SKM-1 (cell line): ENCODE measurements at regions not wholly inside any gene's neighbourhood (a gene's known extent, or its start where the extent isn't known, plus 50 kb on each side); places are given as distances from the start of the nearest gene placed in this dataset.
"Not testable (repeated sequence)": the region's sequence is repeated elsewhere in the genome, so short reads cannot be mapped to it uniquely, and the experiment has no call there.

ENCODE experiments used
- DNase-seq: peaks from one replicate; lab custom pipeline; 2025; ENCODE audit not compliant: unreplicated experiment; lab: John Stamatoyannopoulos, UW

DNA sequence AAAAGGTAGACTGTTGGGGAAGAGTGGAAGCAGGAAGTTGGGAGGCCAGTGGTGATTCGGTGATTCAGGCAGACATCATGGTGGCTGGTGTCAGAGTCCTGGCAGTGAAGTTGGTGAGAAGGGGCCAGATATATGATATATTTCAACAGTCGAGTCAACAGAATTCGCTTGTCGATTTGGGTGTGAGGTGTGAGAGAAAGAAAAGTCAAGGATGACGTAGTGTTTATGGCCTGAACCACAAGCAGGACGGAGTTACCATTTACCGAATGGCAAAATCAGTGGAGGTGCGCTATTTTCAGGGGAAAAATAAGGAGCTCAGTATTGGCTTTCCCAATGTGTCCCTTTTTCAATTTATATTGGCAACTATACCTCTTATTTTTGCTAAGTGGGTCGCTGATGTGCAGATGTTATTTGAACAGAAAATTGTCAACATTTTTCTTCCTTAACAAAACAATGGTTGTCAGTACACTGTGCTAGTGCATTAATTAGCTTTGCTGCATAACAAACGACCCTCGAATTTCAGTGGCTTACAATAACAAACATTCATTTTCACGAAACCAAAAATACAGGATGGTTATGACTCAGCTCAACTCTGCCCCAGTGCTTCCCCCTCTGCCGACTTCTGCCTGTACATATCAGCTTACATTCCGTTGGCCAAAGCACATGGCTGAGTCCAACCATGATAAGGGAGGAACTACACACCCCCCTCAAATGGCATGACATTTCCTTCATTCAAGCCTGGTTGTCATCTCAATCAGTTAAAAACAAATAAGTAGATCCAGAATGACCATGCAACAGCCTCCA is 255.0 kb upstream of the ZFP64 start:
- no peak for DNase-seq

DNA sequence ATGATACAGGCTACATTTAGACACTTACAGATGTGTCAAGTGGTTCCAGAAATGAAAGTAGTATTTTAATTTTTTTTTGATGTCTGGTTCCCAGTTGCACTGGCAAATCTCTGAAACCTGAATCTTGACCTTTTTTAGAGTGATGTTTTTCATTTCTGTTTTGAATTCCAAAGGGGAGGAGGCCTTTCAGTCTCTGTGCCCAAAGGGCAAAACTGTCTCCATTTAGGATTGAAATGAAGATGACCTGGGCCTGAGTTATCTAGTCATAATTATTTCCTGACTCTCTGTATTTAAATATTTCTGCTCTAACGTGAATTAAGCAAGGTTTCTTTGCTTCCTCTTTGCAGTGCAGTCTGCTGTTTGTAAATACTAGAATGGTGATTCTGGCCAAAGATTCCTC is 252.9 kb upstream of the ZFP64 start:
- no peak for DNase-seq

DNA sequence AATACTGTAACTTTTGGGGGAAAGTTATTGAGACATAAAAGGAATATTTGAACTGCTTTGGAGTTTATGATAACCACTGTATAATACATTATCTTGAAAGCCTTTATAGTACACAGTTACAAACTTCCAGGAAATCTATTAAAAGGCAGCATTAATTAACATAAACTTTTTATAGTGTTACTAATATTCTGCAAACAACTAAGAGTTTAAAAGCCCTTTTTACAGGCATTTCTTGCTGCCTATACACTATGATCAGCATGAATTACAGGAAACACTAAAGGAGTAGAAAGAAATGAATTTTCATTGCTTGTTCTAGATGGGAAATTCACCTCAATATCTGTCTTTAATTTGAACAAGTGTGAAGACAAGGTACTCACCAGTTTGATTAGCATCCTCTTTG is 252.3 kb upstream of the ZFP64 start:
- no peak for DNase-seq

DNA sequence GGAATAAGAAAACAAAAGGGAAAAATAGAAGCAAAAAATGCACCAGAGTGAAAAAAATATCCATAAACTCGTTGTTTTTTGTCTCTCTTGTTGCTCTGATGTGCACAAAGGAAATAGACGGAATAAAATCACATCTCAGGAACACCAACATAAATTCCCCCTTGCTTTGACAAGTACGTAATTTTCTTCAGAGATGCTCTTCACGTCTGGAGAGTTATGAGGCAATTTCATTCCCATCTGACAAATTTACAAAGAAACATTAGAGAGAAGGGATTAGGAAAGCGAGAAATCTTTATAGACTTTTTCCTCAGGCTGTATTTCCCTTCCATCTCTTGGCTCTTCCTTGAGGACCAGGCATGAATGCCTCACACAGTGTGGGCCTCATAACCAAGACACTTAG is 250.1 kb upstream of the ZFP64 start:
- DNase-seq, result no peak

DNA sequence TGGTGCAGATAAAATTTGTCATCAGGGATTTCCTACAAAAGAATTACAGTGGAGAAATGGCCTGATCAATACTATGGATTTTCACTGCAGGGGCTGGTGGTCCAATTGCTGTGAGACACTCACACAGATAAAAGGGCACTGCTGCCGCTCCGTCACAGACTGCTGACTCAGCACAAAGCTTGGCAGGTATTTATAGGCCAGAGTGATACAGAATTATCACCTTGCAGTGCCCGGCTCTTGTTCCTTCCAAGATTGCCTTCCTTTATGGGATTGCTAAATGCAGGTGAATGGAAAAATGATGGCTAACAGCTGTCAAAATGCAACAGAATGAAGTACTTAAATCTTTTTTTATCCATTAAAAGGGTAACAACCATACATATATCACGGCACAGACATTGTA is 247.8 kb upstream of the ZFP64 start:
- no peak for DNase-seq

DNA sequence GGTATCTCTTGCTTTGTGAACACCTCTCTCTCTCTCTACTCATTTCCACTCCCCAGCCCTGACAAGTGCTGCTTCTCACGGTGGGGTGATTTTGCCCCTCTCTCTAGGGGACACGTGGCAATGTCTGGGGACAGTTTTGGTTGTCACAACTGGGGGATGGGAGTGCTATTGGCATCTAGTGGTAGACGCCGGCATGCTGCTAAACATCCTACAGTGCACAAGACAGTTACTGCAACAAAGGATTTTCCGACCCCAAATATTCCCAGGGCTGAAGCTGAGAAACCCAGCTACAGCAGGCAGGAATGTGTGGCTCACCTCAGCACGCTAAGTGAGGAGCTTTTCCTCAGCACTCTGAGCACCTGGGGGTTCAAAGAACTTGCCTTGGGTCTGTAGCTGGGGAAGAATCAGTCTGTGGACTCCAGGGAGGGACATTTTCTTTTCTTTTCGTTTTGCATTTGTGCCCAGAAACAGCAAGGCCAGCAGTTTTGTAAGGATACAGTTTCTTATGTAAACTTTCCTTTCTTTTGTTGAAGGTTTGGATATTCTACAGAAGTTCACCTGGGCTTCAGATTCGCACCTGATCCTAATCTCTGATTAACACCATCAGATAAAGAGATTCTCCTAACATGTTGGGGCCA is 246.9 kb upstream of the ZFP64 start:
- no peak for DNase-seq

DNA sequence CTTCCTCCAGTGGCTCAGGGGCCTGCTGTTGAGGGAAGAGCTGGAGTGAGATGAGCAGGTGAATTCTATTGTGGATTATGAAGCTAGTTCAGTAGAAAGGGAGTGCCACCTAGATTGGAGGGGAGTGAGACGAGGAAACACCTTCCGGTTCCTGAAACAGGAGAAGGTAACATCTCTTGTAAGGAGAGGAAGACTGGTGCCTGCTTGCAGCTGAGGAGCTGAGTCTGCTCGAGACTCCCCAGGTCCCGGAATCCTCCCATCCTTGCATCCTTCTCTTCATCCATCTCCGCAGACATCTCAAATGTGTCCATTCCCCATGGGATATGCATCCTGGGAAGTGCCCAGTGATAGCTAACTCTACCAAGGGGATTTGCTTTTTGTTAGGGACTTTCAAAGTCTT is 242.9 kb upstream of the ZFP64 start:
- no peak for DNase-seq

DNA sequence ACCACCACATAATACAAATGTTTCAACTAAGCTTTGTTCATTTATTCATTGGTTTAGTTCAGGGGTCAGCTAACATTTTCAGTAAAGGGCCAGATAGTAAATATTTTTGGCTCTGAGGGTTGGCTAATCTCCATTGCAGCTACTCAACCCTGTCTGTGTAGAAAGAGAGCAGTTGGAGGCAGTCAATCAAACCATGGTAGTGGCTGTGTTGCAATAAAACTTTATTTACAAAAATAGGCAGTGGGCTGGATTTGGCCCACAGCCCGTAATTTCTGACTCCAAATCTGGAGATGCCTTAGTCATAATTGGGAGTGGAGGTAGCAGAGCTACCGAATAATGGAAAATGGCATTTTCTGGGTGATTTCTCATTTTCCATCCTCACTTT is 242.5 kb upstream of the ZFP64 start:
- DNase-seq, result no peak

DNA sequence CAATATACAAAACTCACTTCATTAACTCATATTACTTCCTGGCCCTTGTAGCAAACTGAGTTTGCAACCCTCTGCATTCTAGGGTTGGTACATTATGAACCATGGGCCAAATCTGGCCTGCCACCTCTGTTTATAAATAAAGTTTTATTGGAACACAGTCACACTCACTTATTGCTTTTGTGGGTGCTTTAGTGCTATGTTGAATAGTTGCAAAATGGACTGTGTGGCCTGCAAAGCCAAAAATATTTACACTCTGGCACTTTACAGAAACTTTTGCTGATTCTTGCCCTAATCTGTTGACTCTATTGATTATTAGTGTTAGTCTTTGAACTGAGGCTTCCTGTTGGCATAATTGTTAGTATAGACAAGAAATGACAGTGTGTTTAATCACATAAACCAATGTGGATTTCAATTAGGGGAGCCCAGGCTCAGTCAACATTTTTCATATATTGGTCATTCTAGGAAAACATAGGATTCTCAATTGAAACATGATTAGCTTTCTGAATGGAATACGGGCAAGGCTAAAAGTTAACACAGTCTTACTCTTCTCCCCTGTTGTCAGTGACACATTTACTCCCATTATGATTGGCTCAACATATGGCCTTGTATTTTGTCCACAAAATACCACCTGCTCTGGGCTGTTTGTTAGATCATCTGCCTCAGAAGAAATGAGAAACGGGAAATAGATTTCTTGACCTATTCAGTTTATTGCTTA is 241.9 kb upstream of the ZFP64 start:
- DNase-seq, result no peak

DNA sequence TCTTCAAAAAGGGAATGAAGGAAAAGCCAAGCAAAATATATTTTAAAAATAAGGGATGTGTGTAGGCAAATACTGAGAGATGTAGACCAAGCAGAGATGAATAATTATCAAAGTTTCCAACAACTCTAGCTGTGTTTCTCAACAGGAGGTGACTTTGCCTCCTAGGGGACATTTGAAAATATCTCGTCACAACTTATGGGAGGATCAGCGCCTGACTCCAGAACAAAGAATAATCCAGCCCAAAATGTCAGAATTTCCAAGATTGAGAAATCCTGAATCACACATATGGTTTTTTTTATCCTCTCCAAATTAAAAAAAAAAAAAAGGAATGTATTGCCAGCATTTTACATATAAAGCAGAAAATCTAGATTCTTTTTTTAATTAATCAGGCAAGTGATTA is 241.2 kb upstream of the ZFP64 start:
- DNase-seq, result no peak

DNA sequence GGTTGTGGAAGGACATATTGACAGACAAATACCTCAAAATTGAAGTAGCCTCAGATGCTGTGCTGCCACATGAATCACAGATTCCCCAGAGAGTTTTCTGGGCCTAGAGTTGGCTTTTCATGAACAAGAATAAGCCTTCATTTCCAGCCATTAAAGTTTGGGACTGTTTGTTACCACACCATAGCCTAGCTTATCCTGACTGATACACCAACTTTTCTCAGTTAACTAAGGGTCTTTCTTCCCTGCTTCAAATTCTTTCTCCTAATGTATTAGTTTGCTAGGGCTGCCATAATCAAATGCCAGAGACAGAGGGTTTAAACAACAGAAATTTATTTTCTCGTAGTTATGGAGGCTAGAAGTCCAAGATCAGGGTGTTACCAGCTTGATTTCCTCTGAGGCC is 237.4 kb upstream of the ZFP64 start:
- DNase-seq, result no peak

DNA sequence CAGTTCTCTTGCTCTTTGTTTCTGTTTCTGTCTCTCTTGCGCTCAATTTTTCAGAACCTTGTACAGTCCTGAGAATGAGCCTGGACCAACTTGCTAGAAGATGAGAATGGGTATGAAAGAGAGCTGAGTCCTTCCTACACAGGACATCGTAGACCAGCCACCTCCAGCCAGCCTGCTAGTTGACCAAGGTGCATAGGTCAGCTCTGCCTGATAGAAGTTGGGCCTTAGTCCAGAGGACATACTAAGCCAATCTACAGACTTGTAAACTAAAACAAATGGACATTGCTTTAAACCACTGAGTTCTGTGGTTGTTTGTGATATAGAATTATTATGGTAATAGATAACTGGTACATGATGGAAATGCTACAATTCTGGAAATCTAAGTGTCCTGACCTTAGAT is 236.4 kb upstream of the ZFP64 start:
- DNase-seq, result no peak

DNA sequence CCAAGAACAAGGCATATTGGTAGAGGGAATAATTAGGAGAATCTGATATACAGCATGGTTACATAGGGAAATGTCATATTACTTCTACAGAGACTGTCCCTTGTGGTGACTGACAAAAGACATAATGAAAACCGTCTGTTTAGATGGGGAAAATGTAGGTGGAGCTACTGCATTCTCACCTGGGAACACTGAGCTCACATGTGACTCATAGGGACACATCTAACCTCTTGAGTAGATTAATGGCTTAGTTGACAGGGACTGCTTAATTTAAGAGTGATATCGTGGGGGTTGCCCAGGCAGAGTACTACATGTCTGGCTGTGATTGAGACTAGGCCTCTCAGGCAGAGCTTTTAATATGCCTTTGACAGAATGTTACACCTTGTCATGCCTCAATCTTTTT is 235.3 kb upstream of the ZFP64 start:
- DNase-seq, result no peak

DNA sequence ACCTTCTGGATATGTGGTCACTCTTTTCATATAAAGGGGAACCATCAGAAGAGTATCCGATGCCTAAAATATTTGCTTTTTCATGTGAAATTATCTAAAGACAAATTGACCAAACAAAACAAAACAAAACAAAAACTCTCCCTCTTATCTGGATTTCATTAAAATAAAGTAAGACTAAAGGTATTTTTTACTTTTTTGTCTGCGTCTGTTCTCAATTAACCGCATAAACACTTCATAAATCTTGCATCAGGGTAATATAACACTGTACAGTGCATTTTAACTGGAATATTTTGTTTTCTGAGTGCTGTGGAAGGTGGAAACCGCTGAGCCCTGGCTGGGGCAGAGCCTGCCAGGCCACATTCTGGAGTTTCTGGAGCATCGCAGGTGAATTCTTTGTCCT is 234.1 kb upstream of the ZFP64 start:
- DNase-seq, result no peak

DNA sequence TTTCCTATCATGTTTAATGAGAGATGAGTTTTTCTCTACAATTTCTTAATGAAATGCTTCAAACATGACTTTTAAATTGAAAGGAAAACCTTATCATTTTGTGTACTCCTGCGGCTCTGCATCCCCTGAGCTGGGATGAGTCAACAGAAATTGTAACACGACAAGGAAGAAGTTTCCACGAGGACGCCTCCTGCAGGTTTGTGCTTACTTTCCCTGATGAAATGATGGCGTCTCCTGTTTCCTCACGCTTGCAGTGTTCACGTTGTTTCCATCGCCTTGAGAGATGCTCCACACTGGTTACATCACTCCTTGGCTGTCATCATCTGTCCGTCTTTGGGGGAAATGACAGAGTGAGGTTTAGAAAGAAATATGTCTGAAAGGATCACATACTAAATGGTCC is 233.7 kb upstream of the ZFP64 start:
- DNase-seq, result no peak

DNA sequence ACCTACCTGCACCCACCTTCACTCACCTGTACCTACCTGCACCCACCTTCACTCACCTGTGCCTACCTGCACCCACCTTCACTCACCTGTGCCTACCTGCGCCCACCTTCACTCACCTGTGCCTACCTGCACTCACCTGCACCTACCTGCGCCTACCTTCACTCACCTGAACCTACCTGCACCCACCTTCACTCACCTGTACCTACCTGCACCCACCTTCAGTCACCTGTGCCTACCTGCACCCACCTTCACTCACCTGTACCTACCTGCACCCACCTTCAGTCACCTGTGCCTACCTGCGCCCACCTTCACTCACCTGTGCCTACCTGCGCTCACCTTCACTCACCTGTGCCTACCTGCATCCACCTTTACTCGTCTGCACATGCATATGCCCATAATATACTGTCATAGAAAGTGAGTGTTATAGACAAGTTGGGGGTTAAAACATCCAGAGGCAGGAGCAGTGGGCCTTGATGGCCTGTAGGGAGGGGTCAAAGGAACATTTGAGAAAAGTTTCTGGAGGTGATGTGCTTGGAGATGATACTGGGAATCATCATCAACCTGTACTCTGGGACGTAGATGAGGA is 232.9 kb upstream of the ZFP64 start:
- DNase-seq, result not testable (repeated sequence)

DNA sequence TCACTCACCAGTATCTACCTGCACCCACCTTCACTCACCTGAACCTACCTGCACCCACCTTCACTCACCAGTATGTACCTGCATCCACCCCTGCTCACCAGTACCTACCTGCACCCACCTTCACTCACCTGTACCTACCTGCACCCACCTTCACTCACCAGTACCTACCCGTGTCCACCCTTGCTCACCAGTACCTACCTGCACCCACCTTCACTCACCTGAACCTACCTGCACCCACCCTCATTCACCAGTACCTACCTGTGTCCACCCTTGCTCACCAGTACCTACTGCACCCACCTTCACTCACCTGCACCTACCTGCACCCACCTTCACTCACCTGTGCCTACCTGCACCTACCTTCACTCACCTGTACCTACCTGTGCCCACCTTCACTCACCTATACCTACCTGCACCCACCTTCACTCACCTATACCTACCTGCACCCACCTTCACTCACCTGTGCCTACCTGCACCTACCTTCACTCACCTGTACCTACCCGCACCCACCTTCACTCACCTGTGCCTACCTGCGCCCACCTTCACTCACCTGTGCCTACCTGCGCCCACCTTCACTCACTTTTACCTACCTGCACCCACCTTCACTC is 232.1 kb upstream of the ZFP64 start:
- not testable (repeated sequence) for DNase-seq

DNA sequence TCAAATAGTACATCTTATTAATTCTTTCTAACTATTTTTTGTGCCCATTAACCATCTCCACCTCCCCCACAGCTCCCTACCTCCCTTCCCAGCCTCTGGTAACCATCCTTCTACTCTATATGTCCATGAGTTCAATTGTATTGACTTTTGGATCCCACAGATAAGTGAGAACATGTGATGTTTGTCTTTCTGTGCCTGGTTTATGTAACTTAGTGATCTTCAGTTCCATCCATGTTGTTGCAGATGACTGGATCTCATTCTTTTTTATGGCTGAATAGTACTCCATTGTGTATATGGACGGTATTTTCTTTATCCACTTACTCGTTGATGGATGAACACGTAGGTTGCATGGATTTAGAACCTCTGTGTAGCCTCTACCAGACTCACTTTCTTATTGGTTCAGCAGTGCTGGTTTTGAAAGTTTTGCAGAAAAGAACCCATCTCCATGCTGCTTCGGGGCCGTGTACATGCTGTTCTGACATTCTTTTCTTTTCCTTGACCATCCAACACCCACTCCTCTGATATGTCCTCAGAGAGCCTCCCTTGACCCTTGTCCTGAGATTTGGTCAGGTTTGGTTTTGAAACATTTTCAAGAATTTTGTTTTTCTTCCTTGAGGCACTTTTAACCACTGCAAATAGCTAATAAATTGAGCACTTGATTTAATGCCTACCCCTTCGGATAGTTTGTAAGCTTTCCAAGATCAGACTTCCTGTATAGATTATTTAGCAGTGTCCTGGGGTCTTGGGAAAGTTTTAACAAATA is 231.2 kb upstream of the ZFP64 start:
- DNase-seq, result no peak

DNA sequence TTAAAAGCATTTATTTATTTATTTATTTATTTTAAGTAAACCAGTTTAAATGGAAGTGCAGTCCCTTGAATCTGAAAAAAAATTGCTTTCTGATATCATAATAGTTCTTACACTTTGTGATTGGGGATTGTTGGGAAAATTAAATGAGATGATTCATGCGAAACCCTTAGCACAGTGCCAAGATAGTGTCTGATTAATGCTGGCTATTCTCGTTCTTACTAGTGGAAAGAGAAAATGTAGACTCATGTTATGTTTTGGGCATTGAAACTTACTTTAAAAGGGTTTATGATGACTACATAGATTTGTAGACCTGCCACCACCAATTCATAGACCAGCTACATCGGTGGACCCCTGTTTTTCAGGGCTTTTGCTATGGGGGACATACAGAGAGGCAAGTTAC is 229.2 kb upstream of the ZFP64 start:
- DNase-seq, result no peak

DNA sequence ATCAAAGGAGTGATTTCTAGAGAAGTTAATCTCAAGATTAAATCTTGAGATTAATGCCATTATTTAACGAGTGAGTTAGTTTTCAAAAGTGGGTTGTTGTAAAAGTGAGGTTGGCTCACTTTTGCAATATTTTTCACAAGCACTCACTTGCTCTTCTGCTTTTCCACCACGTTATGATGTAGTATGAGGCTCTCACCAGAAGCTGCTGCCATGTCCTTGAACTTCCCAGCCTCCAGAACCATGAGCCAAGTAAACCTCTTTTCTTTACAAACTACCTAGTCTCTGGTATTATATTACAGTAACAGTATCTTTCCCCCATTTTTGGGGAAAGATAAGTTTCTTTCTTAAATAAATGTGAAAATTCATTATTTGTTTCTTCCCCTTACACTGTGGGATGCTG is 227.6 kb upstream of the ZFP64 start:
- no peak for DNase-seq

DNA sequence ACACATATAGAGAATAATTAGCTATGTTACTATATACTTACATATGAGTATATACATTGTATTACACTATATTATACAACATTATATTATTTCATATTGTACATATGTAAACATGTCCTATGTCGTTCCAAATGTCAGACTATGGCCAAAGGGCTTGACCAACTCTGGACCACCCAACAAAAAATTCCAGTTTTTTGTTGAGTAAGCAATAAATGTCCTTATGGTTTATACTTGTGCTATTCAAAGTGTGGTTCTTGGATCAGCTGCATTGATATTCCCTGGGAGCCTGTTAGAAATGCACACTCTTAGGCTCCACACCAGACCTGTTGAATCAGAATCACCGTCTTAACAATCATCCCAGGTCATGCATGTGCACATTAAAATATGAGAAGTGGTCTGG is 225.4 kb upstream of the ZFP64 start:
- DNase-seq, result no peak
